Body of pancreas (tissue), 4 donors: ENCODE measurements at regions not wholly inside any gene's neighbourhood (a gene's known extent, or its start where the extent isn't known, plus 50 kb on each side); places are given as distances from the start of the nearest gene placed in this dataset.

ENCODE experiments used
- CTCF ChIP-seq, 7 experiments: fragments of 450-650 bp in 4 of 7; fragments of 200-600 bp in 3 of 7; sonication (generic) in 3 of 7; IDR thresholded peaks; one replicate each; pipeline ENCODE4 v1.5.1; 2016 to 2019; ENCODE audit warnings: antibody characterized with exemption in 7 of 7
- POLR2A ChIP-seq, 3 donors: fragments of 450-650 bp; IDR thresholded peaks; one replicate each; pipeline ENCODE4 v1.6.1; 2016; ENCODE audit warnings: antibody characterized with exemption in 3 of 3, mild to moderate bottlenecking in 2 of 3

DNA sequence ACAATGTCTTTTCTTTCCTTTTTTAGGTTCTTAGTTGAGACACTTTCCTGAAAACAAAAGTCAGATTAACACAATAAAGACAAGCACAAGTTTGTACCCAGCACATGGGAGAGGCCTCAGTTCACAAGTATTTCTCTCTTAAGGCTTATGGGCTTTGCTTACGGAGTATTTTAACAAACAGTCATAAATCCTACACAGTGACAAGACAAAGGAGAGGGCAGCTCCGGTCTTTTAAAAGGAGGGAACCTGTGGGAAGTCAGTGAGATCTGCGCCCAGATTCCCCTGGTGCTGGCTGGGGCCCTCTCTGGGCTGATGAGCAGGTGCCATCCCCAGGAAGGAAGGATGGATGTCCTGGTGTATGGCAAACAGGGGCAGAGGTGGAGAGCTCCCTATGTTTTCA is 398.6 kb downstream of the ACTR3B start:
- TF ChIP-seq CTCF (IDR thresholded peaks at IDR 0.05), result no peak
- TF ChIP-seq POLR2A (IDR thresholded peaks at IDR 0.05), result no peak
